GM12801 (cell line): ENCODE measurements at regions not wholly inside any gene's neighbourhood (a gene's known extent, or its start where the extent isn't known, plus 50 kb on each side); places are given as distances from the start of the nearest gene placed in this dataset.

Source experiments
- CTCF ChIP-seq: IDR thresholded peaks from one replicate; pipeline ENCODE4 v1.5.1; 2011; ENCODE audit warnings: control low read depth; ENCODE audit not compliant: insufficient read length; ENCODE audit errors: extremely low read depth

GRCh38 chr12:59389968-59390576 is 205.8 kb upstream of the SLC16A7 start:
- no peak for TF ChIP-seq CTCF

- no peak for TF ChIP-seq CTCF
Observed at GRCh38 chr12:59388694-59389093, 207.1 kb upstream of the SLC16A7 start.

GRCh38 chr12:59388176-59388575 is 207.7 kb upstream of the SLC16A7 start:
- TF ChIP-seq CTCF = no peak

- no peak for TF ChIP-seq CTCF
Observed at GRCh38 chr12:59386236-59386635, 209.6 kb upstream of the SLC16A7 start.

GRCh38 chr12:59383079-59383822 is 212.6 kb upstream of the SLC16A7 start:
- TF ChIP-seq CTCF = no peak

GRCh38 chr12:59382282-59383078 is 213.3 kb upstream of the SLC16A7 start:
- TF ChIP-seq CTCF = no peak

GRCh38 chr12:59381106-59381505 is 214.7 kb upstream of the SLC16A7 start:
- no peak for TF ChIP-seq CTCF
